Activated CD4-positive, CD25-positive, alpha-beta regulatory T cell treated with anti-CD3 and anti-CD28 coated beads, Interleukin-2, amount 50 U/mL, for 16 hours (primary cell): ENCODE measurements at regions not wholly inside any gene's neighbourhood (a gene's known extent, or its start where the extent isn't known, plus 50 kb on each side); places are given as distances from the start of the nearest gene placed in this dataset.
"Not testable (repeated sequence)": the region's sequence is repeated elsewhere in the genome, so short reads cannot be mapped to it uniquely, and the experiment has no call there.

Experiments
- DNase-seq: peaks from one replicate; pipeline ENCODE4 v3.0.0-alpha.2; 2020; ENCODE audit warnings: low read depth, low spot score

DNA sequence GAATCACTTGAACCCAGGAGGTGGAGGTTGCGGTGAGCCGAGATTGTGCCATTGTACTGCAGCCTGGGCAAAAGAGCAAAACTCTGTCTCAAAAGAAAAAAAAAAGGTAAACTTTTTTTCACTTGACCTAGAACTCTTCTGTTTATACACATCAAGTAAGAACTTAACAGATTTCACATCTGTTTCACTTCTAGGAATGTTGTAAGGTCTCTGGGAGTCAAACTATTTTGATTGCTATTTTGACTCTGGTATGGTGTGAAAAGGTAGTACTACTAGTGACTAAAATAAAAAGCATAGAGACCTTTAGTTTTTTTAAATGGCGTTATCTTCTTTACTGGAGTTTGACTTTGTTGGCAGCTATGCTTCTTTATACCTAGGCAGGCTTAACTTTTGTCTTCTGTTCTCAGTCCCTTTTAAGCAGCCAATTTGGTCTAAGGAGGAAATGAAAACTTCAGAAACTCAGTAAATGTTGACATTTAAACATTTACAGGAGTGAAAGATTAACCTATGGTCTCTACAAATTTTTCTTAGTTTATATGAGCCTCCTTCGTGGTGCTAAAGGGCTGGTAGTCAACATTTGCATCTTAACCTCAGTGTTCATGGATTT lies 84.7 kb downstream of the METTL2B start:
- DNase-seq, result not testable (repeated sequence)

DNA sequence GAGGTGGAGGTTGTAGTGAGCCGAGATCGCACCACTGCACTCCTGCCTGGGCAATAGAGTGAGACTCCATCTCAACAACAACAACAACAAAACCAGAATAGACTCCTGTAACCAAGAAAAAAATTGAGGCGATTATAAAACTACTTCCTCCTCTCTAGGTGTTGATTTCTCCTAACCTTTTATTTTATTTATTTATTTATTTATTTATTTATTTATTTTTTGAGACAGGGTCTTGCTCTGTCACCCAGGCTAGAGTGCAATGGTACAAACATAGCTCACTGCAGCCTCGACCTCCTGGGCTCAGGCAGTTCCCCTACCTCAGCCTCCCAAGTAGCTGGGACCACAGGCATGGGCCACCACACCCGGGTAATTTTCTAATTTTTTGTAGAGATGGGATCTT lies 86.2 kb downstream of the METTL2B start:
- not testable (repeated sequence) for DNase-seq

DNA sequence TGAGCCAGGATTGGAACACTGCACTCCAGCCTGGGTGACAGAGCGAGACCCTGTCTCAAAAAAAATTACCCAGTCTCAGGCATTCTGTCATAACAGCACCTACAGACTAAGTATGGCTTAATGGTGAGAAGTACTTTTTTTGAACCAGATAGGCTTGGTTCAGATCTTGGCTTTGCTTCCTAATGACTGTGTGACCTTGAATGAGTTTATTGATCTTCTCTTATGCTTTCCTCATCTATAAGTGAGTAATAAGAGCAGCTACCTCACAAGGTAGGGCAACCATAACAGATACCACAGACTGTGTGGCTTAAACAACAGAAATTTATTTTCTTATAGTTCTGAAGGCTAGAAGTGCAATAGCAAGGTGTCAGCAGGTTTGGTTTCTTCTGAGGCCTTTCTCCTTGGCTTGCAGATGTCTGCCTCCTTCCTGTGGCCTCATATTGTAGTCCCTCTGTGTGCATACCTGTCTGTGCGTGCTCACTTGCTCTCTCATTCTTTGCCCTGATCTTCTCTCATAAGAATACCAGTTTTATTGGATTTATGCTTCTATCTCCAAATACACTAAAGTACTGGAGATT lies 87.7 kb downstream of the METTL2B start:
- not testable (repeated sequence) for DNase-seq

DNA sequence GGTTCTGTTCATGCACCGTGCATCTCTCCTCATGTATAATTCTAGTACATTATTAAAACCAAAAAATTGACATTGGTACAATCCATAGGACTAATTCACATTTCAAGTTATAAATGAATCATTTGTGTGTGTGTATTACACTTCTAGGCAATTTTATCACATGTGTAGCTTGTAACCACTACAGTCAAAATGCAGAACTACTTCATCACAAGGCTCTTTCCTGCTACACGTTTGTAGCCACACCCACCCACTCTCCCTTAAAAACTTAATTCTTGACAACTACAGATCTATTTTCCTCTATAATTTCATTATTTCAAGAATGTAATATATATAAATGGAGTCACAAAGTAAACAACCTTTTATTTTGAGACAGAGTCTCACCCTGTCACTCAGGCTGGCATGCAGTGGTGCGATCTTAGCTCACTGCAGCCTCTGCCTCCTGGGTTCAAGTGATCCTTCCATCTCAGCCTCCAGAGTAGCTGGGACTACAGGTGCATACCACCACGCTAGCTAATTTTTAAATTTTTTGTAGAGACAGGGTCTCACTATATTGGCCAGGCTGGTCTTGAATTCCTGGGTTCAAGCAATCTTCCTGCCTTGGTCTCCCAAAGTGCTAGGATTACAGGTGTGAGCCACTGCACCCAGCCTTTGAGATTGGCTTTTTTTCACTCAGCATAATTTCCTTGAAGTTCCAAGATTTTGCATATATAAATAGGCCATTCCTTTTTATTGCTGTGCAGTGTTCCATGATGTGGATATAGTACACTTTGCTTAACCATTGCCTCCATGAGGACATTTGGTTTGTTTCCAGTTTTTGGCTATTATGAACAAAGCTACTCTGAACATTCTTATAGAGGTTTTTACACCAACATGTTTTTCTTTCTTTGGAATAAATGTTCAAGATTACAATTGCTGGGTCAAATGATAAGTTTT lies 88.7 kb downstream of the METTL2B start:
- DNase-seq, result not testable (repeated sequence)

DNA sequence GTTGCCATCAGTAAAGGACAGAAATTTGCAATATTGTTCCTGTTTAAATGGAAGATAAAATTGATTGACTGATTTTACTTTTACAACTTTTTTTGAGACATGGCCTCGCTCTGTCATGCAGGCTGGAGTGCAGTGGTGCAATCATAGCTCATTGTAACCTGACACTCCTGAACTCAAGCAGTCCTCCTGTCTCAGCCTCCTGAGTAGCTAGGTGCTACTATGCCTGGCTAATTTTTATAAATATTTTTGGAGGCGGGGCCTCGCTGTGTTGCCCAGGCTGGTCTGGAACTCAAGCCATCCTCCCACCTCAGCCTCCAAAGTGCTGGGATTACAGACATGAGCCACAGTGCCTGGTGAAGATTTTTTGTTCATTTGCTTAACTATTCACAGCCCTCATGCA lies 96.8 kb upstream of the GARIN1A start:
- DNase-seq, result not testable (repeated sequence)

DNA sequence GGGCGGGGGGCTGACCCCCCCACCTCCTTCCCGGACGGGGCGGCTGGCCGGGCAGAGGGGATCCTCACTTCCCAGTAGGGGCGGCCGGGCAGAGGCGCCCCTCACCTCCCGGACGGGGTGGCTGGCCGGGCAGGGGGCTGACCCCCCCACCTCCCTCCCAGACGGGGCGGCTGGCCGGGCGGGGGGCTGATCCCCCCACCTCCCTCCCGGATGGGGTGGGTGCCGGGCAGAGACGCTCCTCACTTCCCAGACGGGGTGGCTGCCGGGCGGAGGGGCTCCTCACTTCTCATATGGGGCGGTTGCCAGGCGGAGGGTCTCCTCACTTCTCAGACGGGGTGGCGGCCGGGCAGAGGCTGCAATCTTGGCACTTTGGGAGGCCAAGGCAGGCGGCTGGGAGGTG lies 95.1 kb upstream of the GARIN1A start:
- DNase-seq, result not testable (repeated sequence)

DNA sequence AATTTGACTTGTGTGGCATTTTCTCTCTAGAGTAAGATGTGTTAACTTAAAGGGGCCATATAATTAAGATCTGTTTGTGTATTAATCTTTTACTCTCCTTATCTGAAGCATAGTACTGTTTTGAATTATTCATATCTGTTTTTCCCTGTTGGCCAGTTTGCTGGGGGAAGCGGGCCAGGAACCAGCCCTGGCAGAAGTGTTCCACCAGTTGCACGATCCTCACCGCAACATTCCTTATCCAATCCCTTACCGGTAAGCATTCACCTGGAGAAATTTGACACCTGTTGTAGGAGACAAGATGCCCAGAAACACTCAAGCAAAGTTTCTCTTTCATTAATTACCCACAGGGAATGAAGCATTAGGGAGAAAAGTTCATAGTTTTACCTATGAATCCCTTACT lies 92.2 kb upstream of the GARIN1A start:
- not testable (repeated sequence) for DNase-seq

DNA sequence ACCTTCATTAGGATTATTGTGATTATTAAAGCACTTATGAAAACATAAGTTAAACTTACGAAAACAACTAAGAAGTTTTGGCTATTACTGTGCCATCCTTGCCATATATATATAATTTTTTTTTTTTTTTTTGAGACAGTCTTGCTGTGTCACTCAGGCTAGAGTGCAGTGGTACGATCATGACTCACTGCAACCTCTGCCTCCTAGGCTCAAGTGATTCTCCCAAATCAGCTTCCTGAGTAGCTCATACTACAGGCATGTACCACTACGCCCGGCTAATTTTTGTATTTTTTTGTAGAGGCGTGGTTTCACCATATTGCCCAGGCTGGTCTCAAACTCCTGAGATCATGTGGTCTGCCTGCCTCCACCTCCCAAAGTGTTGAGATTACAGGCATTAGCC lies 91.0 kb upstream of the GARIN1A start:
- DNase-seq, result not testable (repeated sequence)

DNA sequence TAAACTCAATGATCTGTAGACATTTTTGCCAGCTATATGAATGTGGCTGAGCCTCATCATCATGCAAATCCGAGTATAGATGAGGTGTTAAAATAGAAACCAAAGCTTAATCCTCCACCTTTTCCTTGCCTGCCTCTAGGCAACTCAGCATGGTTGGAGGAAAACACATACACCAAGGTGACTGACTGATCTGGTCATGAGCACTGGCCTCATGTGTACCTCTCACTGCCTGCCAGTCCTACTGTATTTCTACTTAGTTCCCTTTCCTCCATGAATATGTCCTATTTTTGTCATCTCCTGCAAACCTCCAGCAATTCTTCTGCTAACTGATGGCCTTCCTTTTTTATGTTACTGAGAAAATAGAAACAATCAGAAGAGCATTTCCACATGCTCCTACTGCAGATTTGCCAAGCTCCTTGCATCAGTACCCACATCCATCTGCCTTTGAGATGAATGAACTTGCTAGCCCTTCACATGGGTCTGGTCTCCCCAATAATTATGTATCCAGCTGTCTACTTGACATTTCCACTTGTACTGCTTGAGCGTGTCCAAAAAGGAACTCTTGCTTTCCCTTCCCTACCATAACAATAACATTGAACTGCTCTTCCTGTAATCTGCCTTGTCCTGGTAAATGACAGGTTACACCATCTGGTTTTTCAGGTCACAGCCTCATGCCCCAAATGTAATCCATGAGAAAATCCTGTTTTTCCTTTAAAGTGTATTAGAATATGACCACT lies 90.1 kb upstream of the GARIN1A start:
- DNase-seq, result not testable (repeated sequence)

DNA sequence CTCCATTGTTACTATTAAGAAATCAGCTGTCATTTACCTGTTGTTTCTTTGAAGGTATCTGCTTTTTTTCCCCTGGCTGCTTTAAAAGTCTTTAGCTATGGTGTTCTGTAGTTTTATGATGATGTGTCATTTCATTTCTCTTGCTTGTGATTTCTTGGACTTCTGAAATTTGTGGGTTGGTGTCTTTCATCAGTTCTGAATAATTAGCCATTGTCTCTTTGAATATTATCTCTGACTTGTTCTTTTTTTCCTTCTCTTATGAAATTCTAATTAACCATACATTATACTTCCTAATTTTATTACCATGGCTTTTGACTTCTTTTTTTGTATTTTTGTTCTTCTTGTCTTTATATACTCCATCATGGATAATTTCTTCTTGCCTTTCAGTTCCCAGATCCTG lies 85.4 kb upstream of the GARIN1A start:
- DNase-seq, result not testable (repeated sequence)

DNA sequence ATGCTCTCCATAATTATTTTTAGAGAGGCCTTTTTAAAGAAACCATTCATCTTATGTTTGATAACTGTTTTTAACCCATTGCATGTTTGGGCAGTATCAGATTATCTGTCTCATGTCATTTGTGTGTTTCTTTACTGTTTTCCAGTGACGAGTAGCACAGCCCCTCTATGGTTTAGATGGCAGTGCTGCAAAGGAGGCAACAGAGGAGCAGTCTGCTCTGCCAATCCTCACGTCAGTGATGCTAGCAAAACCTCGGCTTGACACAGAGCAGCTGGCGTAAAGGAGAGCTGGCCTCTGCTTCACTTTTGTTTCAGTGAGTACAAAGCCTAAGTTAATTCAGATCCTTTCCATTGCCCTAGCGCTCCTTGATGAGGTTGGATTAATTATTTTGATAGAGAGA lies 80.4 kb upstream of the GARIN1A start:
- DNase-seq, result no peak

DNA sequence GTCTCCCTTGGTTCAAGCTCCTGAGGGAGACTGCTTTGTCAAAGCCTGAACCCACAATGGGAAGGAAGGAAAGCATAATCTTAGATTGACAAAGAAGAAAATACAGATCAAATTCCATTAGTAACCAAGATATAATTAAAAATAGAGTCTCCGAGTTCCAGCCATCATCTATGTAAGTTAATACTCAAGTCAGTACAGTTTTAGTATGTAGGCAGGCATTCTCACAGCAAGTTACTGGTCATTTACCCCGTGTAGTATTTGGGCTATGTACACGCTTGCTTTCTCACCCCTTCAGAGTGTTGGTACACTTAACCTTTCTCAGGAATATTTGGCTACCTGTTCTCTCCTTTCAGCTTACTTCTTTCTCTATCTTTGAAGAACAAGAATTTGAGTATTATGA lies 79.9 kb upstream of the GARIN1A start:
- DNase-seq, result not testable (repeated sequence)

DNA sequence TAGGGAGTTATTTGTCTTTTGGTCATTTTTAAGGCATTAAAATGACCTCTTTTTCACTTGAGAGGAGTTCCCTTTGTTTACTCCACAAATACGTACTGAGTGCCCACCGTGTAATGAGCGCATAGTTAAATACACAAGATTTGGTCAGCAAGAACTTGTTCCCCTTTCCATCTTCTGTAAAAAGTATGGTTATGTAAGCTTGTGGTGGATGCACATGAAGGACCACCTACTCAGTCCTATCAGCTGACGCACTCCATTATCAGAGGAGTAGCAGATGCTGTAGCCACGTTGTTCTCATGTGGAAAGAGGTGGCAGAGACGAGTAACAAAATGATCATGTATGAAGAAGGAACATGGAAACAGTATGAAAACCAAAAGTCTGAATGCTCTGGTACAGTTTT lies 78.0 kb upstream of the GARIN1A start:
- not testable (repeated sequence) for DNase-seq

DNA sequence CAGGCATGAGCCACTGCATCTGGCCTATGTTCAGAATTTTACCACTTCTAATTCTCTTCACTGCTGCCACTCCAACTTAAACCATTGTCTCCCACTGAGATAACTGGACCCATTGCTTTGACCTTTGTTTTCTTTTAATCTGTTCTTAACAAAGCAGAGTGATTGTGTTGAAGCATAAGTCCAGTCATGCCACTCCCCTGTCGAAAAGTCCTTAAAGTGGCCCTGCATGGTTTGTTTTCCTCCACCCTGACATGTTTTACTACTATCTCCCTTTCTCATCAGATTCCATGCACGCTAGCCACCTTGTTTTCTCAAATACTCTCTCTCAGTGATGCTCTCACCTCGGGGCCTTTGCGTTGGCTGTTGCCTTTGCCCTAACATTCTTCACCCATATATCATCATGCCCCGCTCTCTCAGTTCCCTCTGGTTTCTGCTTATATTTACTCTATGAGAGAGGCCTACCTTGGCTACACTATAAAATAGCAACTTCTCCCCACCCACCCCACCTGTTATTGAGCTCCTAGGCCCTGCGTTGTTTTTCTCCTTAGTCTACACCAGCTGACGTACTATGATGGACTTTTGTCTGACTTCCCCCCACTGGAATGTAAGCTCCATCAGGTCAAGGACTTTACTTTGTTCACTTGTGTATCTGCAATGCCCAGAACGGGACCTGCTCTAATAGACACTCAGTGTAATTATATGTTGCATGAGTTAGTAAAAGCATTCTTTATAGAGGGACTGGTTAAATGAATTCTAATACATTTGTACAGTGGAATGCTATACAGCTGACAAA lies 75.6 kb upstream of the GARIN1A start:
- not testable (repeated sequence) for DNase-seq

DNA sequence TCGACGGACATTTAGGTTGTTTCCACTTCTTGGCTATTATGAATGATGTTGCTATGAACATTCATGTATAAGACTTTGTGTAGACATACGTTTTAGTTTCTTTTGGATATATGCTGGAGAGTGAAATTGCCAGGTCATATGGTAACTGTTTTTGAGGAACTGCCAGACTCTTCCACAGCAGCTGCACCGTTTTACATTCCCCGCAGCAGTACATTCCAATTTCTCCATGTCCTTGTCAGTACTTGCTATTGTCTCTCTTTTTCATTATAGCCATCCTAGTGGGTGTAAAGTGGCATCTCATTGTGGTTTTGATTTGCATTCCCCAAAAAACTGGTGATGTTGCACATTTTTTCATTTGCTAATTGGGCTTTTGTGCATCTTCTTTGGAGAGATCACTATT lies 73.1 kb upstream of the GARIN1A start:
- DNase-seq, result not testable (repeated sequence)

DNA sequence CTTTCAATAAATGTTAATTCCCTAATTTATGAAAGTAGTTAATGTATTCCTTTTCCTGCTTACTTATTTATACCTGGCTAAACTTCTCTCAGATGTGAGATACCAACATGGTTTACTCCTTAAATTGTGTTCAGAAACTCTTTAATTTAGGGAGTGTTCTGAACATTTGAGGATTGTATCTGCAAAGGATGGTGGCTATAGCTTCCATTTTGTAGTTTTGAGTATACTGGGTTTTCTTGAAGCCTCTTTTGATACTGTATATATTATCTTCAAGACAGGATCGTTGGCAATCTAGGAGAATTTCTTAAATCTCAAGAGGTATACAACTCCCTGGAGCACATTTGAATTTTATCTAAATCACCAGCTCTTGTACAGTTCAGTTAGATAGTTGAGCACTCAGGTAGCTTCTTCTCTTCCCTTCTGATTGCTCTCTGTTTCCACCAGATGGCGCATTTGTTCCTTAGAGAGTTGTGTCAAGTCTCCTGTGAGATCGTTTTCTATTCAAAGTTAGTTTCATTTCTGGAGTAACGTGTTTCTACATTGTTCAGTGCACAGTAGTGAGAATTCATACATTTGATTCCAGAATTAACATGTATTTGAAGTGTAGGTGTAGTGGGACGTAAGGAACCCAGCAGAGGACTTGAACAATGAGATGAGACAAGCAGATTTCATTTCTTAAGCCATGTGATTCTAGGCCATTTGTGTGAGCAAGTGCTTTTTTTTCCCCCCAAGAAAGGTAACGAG lies 63.2 kb upstream of the GARIN1A start:
- DNase-seq, result peak; percentile 26

DNA sequence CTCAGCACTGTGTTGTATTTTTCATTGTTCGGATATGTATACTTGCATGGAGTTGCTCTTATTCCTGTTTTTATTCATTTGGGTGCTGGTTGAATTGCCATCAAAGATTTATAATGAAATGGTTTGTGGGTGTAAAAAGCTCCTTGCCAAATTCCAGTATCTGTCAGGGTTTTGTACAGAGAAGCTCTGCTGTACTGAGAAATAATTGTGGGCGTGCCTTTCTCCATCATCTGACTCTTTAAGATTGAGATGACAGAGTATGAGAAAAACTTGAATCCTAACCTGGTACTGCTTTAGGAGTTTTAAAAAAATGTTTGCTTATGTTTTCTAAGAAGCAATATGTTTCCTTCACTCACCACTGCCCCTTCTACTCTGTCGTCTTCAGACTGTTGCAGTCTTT lies 58.7 kb upstream of the GARIN1A start:
- DNase-seq, result not testable (repeated sequence)

DNA sequence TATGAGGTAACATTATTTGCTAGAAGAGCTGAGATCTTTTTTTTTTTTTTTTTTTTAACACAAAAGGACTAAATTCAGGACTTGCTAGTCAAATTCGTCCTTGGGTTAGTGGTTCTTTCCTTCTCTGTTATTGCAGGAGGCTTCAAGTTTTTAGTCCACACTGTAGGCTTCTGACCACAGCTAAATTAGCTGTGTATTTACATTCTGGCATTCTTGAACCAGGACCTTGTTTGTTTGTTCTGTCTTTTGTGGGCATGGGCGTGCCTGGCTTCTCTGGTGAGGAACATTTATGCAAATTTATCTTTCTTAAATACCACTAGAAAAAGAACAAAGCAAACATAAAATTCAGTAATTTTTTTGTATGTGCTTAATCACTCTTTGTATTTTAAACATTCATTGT lies 57.3 kb upstream of the GARIN1A start:
- DNase-seq, result not testable (repeated sequence)

DNA sequence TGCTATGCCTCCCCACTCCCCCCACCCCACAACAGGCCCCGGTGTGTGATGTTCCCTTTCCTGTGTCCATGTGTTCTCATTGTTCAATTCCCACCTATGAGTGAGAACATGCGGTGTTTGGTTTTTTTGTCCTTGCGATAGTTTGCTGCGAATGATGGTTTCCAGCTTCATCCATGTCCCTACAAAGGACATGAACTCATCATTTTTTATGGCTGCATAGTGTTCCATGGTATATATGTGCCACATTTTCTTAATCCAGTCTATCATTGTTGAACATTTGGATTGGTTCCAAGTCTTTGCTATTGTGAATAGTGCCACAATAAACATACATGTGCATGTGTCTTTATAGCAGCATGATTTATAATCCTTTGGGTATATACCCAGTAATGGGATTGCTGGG lies 55.3 kb upstream of the GARIN1A start:
- DNase-seq, result not testable (repeated sequence)
